Neural cell (in vitro differentiated cells): ENCODE measurements at regions not wholly inside any gene's neighbourhood (a gene's known extent, or its start where the extent isn't known, plus 50 kb on each side); places are given as distances from the start of the nearest gene placed in this dataset.

Experiments
- EP300 ChIP-seq: fragments of 450-650 bp; conservative IDR thresholded peaks from 2 replicates; pipeline ENCODE4 v1.6.1; 2014; ENCODE audit warnings: antibody characterized with exemption, mild to moderate bottlenecking, moderate library complexity; ENCODE audit not compliant: poor library complexity, severe bottlenecking
- EZH2 ChIP-seq: fragments of 200-600, 300-800 bp; shearing (Covaris generic), sonication (generic); IDR thresholded peaks from 2 replicates; pipeline ENCODE4 v1.6.1; 2014; ENCODE audit warnings: antibody characterized with exemption, low read length, borderline replicate concordance, mild to moderate bottlenecking; ENCODE audit not compliant: insufficient read depth, poor library complexity, severe bottlenecking
- MXI1 ChIP-seq: fragments of 450-650 bp; conservative IDR thresholded peaks from 2 replicates; pipeline ENCODE4 v1.6.1; 2014; ENCODE audit warnings: antibody characterized with exemption, mild to moderate bottlenecking; ENCODE audit not compliant: poor library complexity, severe bottlenecking
- POLR2AphosphoS5 ChIP-seq: IDR thresholded peaks from 2 replicates; pipeline ENCODE4 v1.6.1; 2012
- SMC3 ChIP-seq: fragments of 450-650 bp; conservative IDR thresholded peaks from 2 replicates; pipeline ENCODE4 v1.6.1; 2014; ENCODE audit warnings: antibody characterized with exemption, mild to moderate bottlenecking, moderate library complexity; ENCODE audit not compliant: poor library complexity
- TAF1 ChIP-seq: IDR thresholded peaks from 2 replicates; pipeline ENCODE4 v1.6.1; 2012; ENCODE audit warnings: low read depth
- TF ChIP-seq, protein P1 (sequence below): fragments of 450-650 bp; IDR thresholded peaks from 2 replicates; pipeline ENCODE4 v1.5.1; 2014; ENCODE audit warnings: antibody characterized with exemption, mild to moderate bottlenecking, moderate library complexity; ENCODE audit not compliant: poor library complexity, severe bottlenecking

DNA sequence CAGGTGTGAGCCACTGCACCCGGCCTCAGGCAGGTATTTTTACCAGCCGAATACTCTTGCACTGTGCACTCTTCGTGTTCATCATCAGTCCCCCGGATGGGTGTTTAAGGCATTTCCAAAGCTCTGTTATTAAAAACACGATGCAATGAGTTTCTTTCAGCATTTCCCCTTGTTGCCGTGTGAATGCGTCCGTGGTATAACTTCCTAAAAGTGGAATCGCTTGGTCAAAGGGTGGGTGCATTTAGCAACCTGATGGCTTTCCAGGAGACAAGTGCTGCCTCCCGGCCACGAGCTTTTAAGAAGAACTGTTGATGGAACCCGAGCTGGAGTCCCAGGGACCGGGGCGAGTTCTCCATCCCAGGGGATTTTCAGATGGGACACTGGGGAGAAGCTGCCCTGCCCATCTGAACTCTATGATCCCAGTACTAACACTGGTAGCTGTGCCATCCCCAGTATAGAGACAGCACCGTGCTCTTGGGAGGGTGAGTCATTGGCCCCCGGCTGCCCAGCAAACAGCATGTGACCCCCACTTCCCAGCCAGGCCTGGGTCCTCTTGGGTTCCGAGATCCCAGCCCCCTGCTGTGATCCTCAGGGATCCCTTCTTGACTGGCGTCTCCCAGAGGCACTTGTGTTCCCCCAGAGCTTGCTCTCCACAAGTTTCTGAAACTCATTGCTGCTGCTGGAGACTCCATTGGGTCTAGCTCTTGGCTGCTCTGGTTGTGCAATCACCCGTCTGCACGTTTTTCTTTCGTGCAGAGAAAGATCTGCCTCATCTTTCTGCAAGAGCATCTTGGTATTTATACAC, 169.5 kb upstream of the IER5L start:
- TF ChIP-seq, protein P1, sequence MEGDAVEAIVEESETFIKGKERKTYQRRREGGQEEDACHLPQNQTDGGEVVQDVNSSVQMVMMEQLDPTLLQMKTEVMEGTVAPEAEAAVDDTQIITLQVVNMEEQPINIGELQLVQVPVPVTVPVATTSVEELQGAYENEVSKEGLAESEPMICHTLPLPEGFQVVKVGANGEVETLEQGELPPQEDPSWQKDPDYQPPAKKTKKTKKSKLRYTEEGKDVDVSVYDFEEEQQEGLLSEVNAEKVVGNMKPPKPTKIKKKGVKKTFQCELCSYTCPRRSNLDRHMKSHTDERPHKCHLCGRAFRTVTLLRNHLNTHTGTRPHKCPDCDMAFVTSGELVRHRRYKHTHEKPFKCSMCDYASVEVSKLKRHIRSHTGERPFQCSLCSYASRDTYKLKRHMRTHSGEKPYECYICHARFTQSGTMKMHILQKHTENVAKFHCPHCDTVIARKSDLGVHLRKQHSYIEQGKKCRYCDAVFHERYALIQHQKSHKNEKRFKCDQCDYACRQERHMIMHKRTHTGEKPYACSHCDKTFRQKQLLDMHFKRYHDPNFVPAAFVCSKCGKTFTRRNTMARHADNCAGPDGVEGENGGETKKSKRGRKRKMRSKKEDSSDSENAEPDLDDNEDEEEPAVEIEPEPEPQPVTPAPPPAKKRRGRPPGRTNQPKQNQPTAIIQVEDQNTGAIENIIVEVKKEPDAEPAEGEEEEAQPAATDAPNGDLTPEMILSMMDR, result no peak
- no peak for TF ChIP-seq TAF1
- TF ChIP-seq POLR2AphosphoS5, result no peak
- no peak for TF ChIP-seq SMC3
- no peak for TF ChIP-seq MXI1
- no peak for TF ChIP-seq EP300
- TF ChIP-seq EZH2, result no peak
